SK-N-SH treated with all-trans-retinoic acid at 6 μM for 48 hours (cell line): ENCODE measurements at regions not wholly inside any gene's neighbourhood (a gene's known extent, or its start where the extent isn't known, plus 50 kb on each side); places are given as distances from the start of the nearest gene placed in this dataset.

ENCODE experiments used
- GLIS3 ChIP-seq: fragments of 250-450 bp; sonication (Bioruptor Pico); IDR thresholded peaks from 2 replicates; pipeline ENCODE4 v1.5.0; 2020; ENCODE audit warnings: mild to moderate bottlenecking, moderate library complexity
- PPARA ChIP-seq: fragments of 250-450 bp; sonication (Bioruptor Pico); IDR thresholded peaks from 2 replicates; pipeline ENCODE4 v1.5.0; 2020; ENCODE audit warnings: mild to moderate bottlenecking, borderline replicate concordance
- RARB ChIP-seq: fragments of 250-450 bp; sonication (Bioruptor Pico); IDR thresholded peaks from 2 replicates; pipeline ENCODE4 v1.8.0; 2021; ENCODE audit warnings: mild to moderate bottlenecking, moderate library complexity
- ZC3H10 ChIP-seq: fragments of 250-450 bp; sonication (Bioruptor Pico); IDR thresholded peaks from 2 replicates; pipeline ENCODE4 v1.5.1; 2021; ENCODE audit warnings: mild to moderate bottlenecking, moderate library complexity
- ZFP3 ChIP-seq: fragments of 250-450 bp; sonication (Bioruptor Pico); IDR thresholded peaks from 2 replicates; pipeline ENCODE4 v1.5.0; 2020; ENCODE audit warnings: mild to moderate bottlenecking, moderate library complexity
- ZFP30 ChIP-seq: fragments of 450-650 bp; formaldehyde crosslinking; IDR thresholded peaks from 2 replicates; pipeline ENCODE4 v1.5.0; 2022; ENCODE audit warnings: mild to moderate bottlenecking, moderate library complexity
- ZNF565 ChIP-seq: fragments of 450-650 bp; formaldehyde crosslinking; conservative IDR thresholded peaks from 2 replicates; pipeline ENCODE4 v1.5.0; 2020; ENCODE audit warnings: low read depth, mild to moderate bottlenecking, moderate library complexity
- ZNF8 ChIP-seq: fragments of 450-650 bp; formaldehyde crosslinking; IDR thresholded peaks from 2 replicates; pipeline ENCODE4 v1.5.0; 2020; ENCODE audit warnings: mild to moderate bottlenecking, moderate library complexity
- TF ChIP-seq, protein P1 (sequence below): fragments of 250-450 bp; sonication (Bioruptor Pico); IDR thresholded peaks from 2 replicates; pipeline ENCODE4 v1.8.0; 2020; ENCODE audit warnings: mild to moderate bottlenecking, moderate library complexity, borderline replicate concordance
- TF ChIP-seq, protein P2 (sequence below): fragments of 250-450 bp; sonication (Bioruptor Pico); IDR thresholded peaks from 2 replicates; pipeline ENCODE4 v1.5.0; 2020; ENCODE audit warnings: mild to moderate bottlenecking, moderate library complexity
- TF ChIP-seq, protein P3 (sequence below): fragments of 250-450 bp; sonication (Bioruptor Pico); IDR thresholded peaks from 2 replicates; pipeline ENCODE4 v1.5.1; 2021; ENCODE audit warnings: mild to moderate bottlenecking, moderate library complexity

DNA sequence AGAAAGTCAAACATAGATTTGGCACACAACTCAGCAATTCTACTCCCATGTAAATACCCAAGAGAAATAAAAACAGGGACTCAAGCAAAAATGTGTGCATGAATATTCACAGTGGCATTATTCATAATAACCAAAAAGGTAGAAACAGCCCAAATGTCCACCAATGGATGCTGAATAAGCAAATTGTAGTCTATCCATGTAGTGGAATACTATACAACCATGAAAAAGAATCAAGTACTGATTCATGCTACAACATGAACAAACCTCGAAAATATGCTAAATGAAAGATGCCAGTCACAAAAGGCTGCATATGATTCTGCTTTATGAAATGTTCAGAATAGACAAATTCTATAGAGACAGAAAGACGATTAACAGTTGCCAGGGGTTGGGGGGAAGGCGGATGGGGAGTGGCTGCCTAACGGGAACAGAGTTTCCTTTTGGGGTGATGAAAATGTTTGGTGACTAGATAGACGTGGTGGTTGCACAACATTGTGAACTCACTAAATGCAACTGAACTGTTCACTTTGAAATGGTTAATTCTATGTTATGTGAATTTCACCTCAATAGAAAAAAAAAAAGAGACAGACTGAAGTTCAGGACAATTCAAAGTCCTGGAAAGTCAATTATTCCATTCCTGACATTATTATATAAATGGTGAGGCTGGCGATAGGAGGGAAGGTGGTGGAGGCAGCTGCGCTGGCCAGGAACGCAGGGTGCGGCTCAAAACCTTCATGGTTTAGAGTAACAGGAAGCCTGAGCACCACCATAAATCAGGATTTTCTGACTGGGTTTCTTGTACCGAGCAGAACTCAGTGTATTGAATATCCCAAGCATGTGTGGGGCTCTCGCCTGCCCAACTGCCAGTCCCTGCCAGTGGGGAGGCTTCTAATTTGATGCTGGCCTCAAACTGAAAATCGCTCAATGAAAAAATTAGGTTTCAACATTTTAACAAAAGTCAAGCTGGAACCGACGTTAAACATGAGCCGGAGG is 300.9 kb downstream of the C16orf95 start:
- TF ChIP-seq, protein P1, sequence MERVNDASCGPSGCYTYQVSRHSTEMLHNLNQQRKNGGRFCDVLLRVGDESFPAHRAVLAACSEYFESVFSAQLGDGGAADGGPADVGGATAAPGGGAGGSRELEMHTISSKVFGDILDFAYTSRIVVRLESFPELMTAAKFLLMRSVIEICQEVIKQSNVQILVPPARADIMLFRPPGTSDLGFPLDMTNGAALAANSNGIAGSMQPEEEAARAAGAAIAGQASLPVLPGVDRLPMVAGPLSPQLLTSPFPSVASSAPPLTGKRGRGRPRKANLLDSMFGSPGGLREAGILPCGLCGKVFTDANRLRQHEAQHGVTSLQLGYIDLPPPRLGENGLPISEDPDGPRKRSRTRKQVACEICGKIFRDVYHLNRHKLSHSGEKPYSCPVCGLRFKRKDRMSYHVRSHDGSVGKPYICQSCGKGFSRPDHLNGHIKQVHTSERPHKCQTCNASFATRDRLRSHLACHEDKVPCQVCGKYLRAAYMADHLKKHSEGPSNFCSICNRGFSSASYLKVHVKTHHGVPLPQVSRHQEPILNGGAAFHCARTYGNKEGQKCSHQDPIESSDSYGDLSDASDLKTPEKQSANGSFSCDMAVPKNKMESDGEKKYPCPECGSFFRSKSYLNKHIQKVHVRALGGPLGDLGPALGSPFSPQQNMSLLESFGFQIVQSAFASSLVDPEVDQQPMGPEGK (CRISPR knock-in tag): no peak
- no peak for TF ChIP-seq ZFP30 (CRISPR knock-in tag)
- TF ChIP-seq RARB: no peak
- TF ChIP-seq, protein P2, sequence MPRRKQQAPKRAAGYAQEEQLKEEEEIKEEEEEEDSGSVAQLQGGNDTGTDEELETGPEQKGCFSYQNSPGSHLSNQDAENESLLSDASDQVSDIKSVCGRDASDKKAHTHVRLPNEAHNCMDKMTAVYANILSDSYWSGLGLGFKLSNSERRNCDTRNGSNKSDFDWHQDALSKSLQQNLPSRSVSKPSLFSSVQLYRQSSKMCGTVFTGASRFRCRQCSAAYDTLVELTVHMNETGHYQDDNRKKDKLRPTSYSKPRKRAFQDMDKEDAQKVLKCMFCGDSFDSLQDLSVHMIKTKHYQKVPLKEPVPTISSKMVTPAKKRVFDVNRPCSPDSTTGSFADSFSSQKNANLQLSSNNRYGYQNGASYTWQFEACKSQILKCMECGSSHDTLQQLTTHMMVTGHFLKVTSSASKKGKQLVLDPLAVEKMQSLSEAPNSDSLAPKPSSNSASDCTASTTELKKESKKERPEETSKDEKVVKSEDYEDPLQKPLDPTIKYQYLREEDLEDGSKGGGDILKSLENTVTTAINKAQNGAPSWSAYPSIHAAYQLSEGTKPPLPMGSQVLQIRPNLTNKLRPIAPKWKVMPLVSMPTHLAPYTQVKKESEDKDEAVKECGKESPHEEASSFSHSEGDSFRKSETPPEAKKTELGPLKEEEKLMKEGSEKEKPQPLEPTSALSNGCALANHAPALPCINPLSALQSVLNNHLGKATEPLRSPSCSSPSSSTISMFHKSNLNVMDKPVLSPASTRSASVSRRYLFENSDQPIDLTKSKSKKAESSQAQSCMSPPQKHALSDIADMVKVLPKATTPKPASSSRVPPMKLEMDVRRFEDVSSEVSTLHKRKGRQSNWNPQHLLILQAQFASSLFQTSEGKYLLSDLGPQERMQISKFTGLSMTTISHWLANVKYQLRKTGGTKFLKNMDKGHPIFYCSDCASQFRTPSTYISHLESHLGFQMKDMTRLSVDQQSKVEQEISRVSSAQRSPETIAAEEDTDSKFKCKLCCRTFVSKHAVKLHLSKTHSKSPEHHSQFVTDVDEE (CRISPR knock-in tag): no peak
- TF ChIP-seq, protein P3, sequence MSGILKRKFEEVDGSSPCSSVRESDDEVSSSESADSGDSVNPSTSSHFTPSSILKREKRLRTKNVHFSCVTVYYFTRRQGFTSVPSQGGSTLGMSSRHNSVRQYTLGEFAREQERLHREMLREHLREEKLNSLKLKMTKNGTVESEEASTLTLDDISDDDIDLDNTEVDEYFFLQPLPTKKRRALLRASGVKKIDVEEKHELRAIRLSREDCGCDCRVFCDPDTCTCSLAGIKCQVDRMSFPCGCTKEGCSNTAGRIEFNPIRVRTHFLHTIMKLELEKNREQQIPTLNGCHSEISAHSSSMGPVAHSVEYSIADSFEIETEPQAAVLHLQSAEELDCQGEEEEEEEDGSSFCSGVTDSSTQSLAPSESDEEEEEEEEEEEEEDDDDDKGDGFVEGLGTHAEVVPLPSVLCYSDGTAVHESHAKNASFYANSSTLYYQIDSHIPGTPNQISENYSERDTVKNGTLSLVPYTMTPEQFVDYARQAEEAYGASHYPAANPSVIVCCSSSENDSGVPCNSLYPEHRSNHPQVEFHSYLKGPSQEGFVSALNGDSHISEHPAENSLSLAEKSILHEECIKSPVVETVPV: no peak
- TF ChIP-seq ZC3H10 (CRISPR knock-in tag): no peak
- TF ChIP-seq PPARA (CRISPR knock-in tag): no peak
- TF ChIP-seq ZNF8 (CRISPR knock-in tag): no peak
- TF ChIP-seq ZNF565 (CRISPR knock-in tag): no peak
- TF ChIP-seq GLIS3 (CRISPR knock-in tag): no peak
- TF ChIP-seq ZFP3: no peak
